Osteocyte (in vitro differentiated cells): ENCODE measurements at regions not wholly inside any gene's neighbourhood (a gene's known extent, or its start where the extent isn't known, plus 50 kb on each side); places are given as distances from the start of the nearest gene placed in this dataset.

ENCODE experiments used
- DNase-seq: peaks from one replicate; pipeline ENCODE4 v3.0.0; 2021; ENCODE audit warnings: mixed read lengths; ENCODE audit not compliant: unreplicated experiment; ENCODE audit errors: extremely low spot score
- H3K27ac Mint-ChIP-seq: one replicate; pipeline ENCODE4 v1.8.0; 2021; ENCODE audit warnings: mild to moderate bottlenecking, mixed read lengths; ENCODE audit not compliant: unreplicated experiment
- H3K27me3 Mint-ChIP-seq: one replicate; pipeline ENCODE4 v1.8.0; 2021; ENCODE audit warnings: mixed read lengths; ENCODE audit not compliant: unreplicated experiment
- H3K36me3 Mint-ChIP-seq: one replicate; pipeline ENCODE4 v1.8.0; 2021; ENCODE audit warnings: mixed read lengths; ENCODE audit not compliant: unreplicated experiment
- H3K4me1 Mint-ChIP-seq: one replicate; pipeline ENCODE4 v1.8.0; 2021; ENCODE audit warnings: mixed read lengths; ENCODE audit not compliant: unreplicated experiment
- H3K4me3 Mint-ChIP-seq: one replicate; pipeline ENCODE4 v1.8.0; 2021; ENCODE audit warnings: mild to moderate bottlenecking, moderate library complexity, mixed read lengths; ENCODE audit not compliant: unreplicated experiment
- H3K9me3 Mint-ChIP-seq: one replicate; pipeline ENCODE4 v1.8.0; 2021; ENCODE audit warnings: mixed read lengths; ENCODE audit not compliant: unreplicated experiment
- TF ChIP-seq, protein P1 (sequence below): fragments of 200-600 bp; sonication (generic); IDR thresholded peaks from 2 replicates; pipeline ENCODE4 v1.5.0; 2021; ENCODE audit warnings: antibody characterized with exemption, mild to moderate bottlenecking, moderate library complexity

- H3K27me3 Mint-ChIP-seq = no peaks in the 10 kb centered on the region
- H3K9me3 Mint-ChIP-seq = no peaks in the 10 kb centered on the region
- H3K4me3 Mint-ChIP-seq = no peak overlapping the region
- no peaks in the 10 kb centered on the region for H3K36me3 Mint-ChIP-seq
- no peaks in the 10 kb centered on the region for H3K4me1 Mint-ChIP-seq
- DNase-seq = no peak
- no peak overlapping the region for H3K27ac Mint-ChIP-seq
- TF ChIP-seq, protein P1, sequence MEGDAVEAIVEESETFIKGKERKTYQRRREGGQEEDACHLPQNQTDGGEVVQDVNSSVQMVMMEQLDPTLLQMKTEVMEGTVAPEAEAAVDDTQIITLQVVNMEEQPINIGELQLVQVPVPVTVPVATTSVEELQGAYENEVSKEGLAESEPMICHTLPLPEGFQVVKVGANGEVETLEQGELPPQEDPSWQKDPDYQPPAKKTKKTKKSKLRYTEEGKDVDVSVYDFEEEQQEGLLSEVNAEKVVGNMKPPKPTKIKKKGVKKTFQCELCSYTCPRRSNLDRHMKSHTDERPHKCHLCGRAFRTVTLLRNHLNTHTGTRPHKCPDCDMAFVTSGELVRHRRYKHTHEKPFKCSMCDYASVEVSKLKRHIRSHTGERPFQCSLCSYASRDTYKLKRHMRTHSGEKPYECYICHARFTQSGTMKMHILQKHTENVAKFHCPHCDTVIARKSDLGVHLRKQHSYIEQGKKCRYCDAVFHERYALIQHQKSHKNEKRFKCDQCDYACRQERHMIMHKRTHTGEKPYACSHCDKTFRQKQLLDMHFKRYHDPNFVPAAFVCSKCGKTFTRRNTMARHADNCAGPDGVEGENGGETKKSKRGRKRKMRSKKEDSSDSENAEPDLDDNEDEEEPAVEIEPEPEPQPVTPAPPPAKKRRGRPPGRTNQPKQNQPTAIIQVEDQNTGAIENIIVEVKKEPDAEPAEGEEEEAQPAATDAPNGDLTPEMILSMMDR = no peak
Observed at GRCh38 chr9:78775211-78775610, 478.3 kb downstream of the PSAT1 start.

- Mint-ChIP-seq H3K36me3 (no peaks in the 10 kb centered on the region), H3K9me3 (no peaks in the 10 kb centered on the region), H3K27me3 (no peaks in the 10 kb centered on the region), H3K4me3 (no peak overlapping the region), H3K27ac (no peak overlapping the region), H3K4me1 (no peaks in the 10 kb centered on the region)
- TF ChIP-seq, protein P1 = no peak
- DNase-seq = no peak
Observed at GRCh38 chr9:78775696-78776295, 478.9 kb downstream of the PSAT1 start.

- Mint-ChIP-seq H3K27ac (no peak overlapping the region), H3K4me1 (peaks cover 4% of the 10 kb centered on the region), H3K9me3 (no peaks in the 10 kb centered on the region), H3K27me3 (no peaks in the 10 kb centered on the region), H3K4me3 (no peak overlapping the region), H3K36me3 (no peaks in the 10 kb centered on the region)
- DNase-seq = no peak
- TF ChIP-seq, protein P1 = no peak
Observed at GRCh38 chr9:78777747-78778146, 480.8 kb downstream of the PSAT1 start.

- H3K27me3 Mint-ChIP-seq = no peaks in the 10 kb centered on the region
- H3K9me3 Mint-ChIP-seq = no peaks in the 10 kb centered on the region
- no peaks in the 10 kb centered on the region for H3K36me3 Mint-ChIP-seq
- no peak overlapping the region for H3K4me3 Mint-ChIP-seq
- H3K4me1 Mint-ChIP-seq = peaks cover 4% of the 10 kb centered on the region
- no peak for DNase-seq
- TF ChIP-seq, protein P1 = no peak
- no peak overlapping the region for H3K27ac Mint-ChIP-seq
Observed at GRCh38 chr9:78778318-78778717, 481.4 kb downstream of the PSAT1 start.

GRCh38 chr9:78778861-78779374 is 482.0 kb downstream of the PSAT1 start:
- Mint-ChIP-seq H3K27ac (no peak overlapping the region), H3K36me3 (no peaks in the 10 kb centered on the region), H3K4me1 (peaks cover 5% of the 10 kb centered on the region), H3K9me3 (no peaks in the 10 kb centered on the region), H3K27me3 (no peaks in the 10 kb centered on the region), H3K4me3 (no peak overlapping the region)
- DNase-seq = no peak
- TF ChIP-seq, protein P1 = no peak
